PC-9 (cell line): ENCODE measurements at regions not wholly inside any gene's neighbourhood (a gene's known extent, or its start where the extent isn't known, plus 50 kb on each side); places are given as distances from the start of the nearest gene placed in this dataset.
A peak's percentile ranks its signal among the peaks of the same experiment; 100 is the strongest.

Experiments used
- BruUV-seq: library from RNA; stranded (reverse); fragments of 400-500 nt; replicated peaks from 2 replicates; lab custom pipeline; 2021; lab: Mats Ljungman, UMichigan
- CTCF ChIA-PET: fragments of 300-600 bp; sonication (Branson Sonifier 250); formaldehyde crosslinking; loops from one replicate; lab custom pipeline; 2022; ENCODE audit warnings: antibody characterized with exemption; lab: Charles Lee
- POLR2A ChIA-PET: fragments of 300-600 bp; sonication (Branson Sonifier 250); formaldehyde crosslinking; loops from one replicate; lab custom pipeline; 2022; ENCODE audit warnings: antibody characterized with exemption; ENCODE audit not compliant: unreplicated experiment; lab: Charles Lee
- DNase-seq, 2 experiments: peaks; one replicate each; pipeline versions ENCODE4 v3.0.0 to v3.0.0-alpha.2; 2015 to 2022; ENCODE audit warnings: mixed read lengths in 1 of 2
- H2AFZ ChIP-seq: fragments of 200-600 bp; sonication (generic); 2 replicates; pipeline ENCODE4 v1.8.1; 2017; ENCODE audit warnings: antibody characterized with exemption
- H3F3A ChIP-seq: fragments of 200-600 bp; sonication (generic); 2 replicates; pipeline ENCODE4 v1.8.1; 2017; ENCODE audit warnings: antibody characterized with exemption, mild to moderate bottlenecking, low read depth; ENCODE audit not compliant: insufficient read depth
- H3K27ac ChIP-seq: fragments of 200-600 bp; sonication (generic); 2 replicates; pipeline ENCODE4 v1.6.1; 2016; ENCODE audit warnings: mixed run types
- H3K27me3 ChIP-seq: fragments of 200-600 bp; sonication (generic); 2 replicates; pipeline ENCODE4 v1.6.1; 2016; ENCODE audit warnings: low read depth, mixed run types; ENCODE audit not compliant: insufficient read depth
- H3K36me3 ChIP-seq: fragments of 200-600 bp; sonication (generic); 2 replicates; pipeline ENCODE4 v1.6.1; 2016; ENCODE audit warnings: low read depth, mixed run types
- H3K4me1 ChIP-seq: fragments of 200-600 bp; sonication (generic); replicated peaks from 2 replicates; pipeline ENCODE4 v1.6.1; 2016; ENCODE audit warnings: mixed run types; ENCODE audit not compliant: insufficient read depth
- H3K4me2 ChIP-seq: fragments of 200-600 bp; sonication (generic); 2 replicates; pipeline ENCODE4 v1.6.1; 2017; ENCODE audit warnings: mixed run types
- H3K4me3 ChIP-seq: fragments of 200-600 bp; sonication (generic); 2 replicates; pipeline ENCODE4 v1.6.1; 2016; ENCODE audit warnings: mixed run types
- H3K79me2 ChIP-seq: fragments of 200-600 bp; sonication (generic); 2 replicates; pipeline ENCODE4 v1.6.1; 2017; ENCODE audit warnings: low read depth, mixed run types
- H3K9me2 ChIP-seq: fragments of 200-600 bp; sonication (generic); 2 replicates; pipeline ENCODE4 v1.8.1; 2017; ENCODE audit warnings: mild to moderate bottlenecking; ENCODE audit not compliant: insufficient read depth
- H3K9me3 ChIP-seq: fragments of 200-600 bp; sonication (generic); 2 replicates; pipeline ENCODE4 v1.8.1; 2016; ENCODE audit warnings: low read depth; ENCODE audit not compliant: insufficient read depth
- H4K20me1 ChIP-seq: fragments of 200-600 bp; sonication (generic); 2 replicates; pipeline ENCODE4 v1.8.1; 2017; ENCODE audit not compliant: insufficient read depth
- EZH2 ChIP-seq: fragments of 200-600 bp; sonication (generic); IDR thresholded peaks from 2 replicates; pipeline ENCODE4 v1.8.0; 2017; ENCODE audit warnings: antibody characterized with exemption, low read depth
- intact Hi-C: fragments of 100-400 bp; cut with micrococcal nuclease; formaldehyde crosslinking; loops from one replicate; pipeline ENCODE4 v1.10.0; 2022; ENCODE audit not compliant: unreplicated experiment
- TF ChIP-seq, protein P1 (sequence below): fragments of 200-600 bp; sonication (generic); conservative IDR thresholded peaks from 2 replicates; pipeline ENCODE4 v1.6.1; 2017; ENCODE audit warnings: mixed run types, antibody characterized with exemption, mild to moderate bottlenecking, moderate library complexity

DNA sequence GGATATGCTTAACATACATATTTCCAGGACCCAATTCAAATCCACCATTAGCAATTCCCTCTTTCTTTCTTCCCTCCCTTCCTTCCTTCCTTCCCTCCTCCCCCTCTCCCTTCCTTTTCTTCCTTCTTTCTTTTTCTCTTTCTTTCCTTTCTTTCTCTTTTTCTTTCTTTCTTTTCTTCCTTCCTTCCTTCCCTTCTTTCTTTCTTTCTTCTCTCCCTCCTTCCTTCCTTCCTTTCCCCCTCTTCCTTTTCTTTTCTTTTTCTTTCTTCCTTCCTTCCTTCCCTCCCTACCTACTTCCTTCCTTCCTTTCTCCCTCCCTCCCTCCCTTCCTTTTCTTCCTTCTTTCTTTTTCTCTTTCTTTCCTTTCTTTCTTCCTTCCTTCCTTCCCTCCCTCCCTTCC is 332.0 kb downstream of the TMEM161B start:
- Histone ChIP-seq H3K9me2 (peaks cover 4% of the 10 kb centered on the region; the same call in 1 of the 2 replicates), H3K79me2 (no peaks in the 10 kb centered on the region), H3K9me3 (no peaks in the 10 kb centered on the region), H3K4me3 (no peak overlapping the region), H3K4me1 (no peaks in the 10 kb centered on the region), H3K27me3 (no peaks in the 10 kb centered on the region), H3K27ac (no peak overlapping the region), H3F3A (no peaks in the 10 kb centered on the region), H3K4me2 (no peak overlapping the region), H2AFZ (no peak overlapping the region), H4K20me1 (no peaks in the 10 kb centered on the region), H3K36me3 (no peaks in the 10 kb centered on the region)
- TF ChIP-seq, protein P1, sequence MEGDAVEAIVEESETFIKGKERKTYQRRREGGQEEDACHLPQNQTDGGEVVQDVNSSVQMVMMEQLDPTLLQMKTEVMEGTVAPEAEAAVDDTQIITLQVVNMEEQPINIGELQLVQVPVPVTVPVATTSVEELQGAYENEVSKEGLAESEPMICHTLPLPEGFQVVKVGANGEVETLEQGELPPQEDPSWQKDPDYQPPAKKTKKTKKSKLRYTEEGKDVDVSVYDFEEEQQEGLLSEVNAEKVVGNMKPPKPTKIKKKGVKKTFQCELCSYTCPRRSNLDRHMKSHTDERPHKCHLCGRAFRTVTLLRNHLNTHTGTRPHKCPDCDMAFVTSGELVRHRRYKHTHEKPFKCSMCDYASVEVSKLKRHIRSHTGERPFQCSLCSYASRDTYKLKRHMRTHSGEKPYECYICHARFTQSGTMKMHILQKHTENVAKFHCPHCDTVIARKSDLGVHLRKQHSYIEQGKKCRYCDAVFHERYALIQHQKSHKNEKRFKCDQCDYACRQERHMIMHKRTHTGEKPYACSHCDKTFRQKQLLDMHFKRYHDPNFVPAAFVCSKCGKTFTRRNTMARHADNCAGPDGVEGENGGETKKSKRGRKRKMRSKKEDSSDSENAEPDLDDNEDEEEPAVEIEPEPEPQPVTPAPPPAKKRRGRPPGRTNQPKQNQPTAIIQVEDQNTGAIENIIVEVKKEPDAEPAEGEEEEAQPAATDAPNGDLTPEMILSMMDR, result no peak
- TF ChIP-seq EZH2, result no peak
- ChIA-PET POLR2A (no interaction called here), CTCF (no interaction called here)
- intact Hi-C loops, result no loop called here
- DNase-seq, result no peak
- no TSS peak for BruUV-seq

DNA sequence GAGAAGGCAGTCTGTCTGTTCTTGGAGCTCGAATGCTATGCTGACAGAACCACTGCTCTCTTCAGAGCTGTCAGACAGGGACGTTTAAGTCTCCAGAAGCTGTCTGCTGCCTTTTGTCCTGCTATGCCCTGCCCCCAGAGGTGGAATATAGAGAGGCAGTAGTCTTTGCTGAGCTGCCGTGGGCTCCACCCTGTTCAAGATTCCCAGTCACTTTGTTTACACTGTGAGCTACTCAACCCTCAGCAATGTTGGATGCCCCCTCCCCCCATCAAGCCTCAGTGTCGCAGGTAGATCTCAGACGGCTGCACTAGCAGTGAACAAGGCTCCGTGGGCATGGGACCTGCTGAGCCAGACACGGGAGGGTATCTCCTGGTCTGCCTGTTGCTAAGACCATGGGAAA is 344.2 kb downstream of the TMEM161B start:
- ChIA-PET POLR2A (no interaction called here), CTCF (no interaction called here)
- intact Hi-C loops, result no loop called here
- Histone ChIP-seq H3K4me1 (peaks cover 21% of the 10 kb centered on the region), H3K27ac (no peak overlapping the region), H3K9me2 (no peaks in the 10 kb centered on the region), H3K9me3 (no peaks in the 10 kb centered on the region), H2AFZ (peak overlapping the region; percentile 75), H3K4me3 (0 out of 2 replicates have a peak overlapping the region, but pooled peaks have one; percentile 15), H3K27me3 (no peaks in the 10 kb centered on the region), H3K36me3 (no peaks in the 10 kb centered on the region), H3K79me2 (no peaks in the 10 kb centered on the region), H4K20me1 (no peaks in the 10 kb centered on the region), H3F3A (no peaks in the 10 kb centered on the region), H3K4me2 (peak overlapping the region; percentile 65)
- no peak for TF ChIP-seq EZH2
- TF ChIP-seq, protein P1, result no peak
- no TSS peak for BruUV-seq
- DNase-seq, result peak; percentile 60 to 64

DNA sequence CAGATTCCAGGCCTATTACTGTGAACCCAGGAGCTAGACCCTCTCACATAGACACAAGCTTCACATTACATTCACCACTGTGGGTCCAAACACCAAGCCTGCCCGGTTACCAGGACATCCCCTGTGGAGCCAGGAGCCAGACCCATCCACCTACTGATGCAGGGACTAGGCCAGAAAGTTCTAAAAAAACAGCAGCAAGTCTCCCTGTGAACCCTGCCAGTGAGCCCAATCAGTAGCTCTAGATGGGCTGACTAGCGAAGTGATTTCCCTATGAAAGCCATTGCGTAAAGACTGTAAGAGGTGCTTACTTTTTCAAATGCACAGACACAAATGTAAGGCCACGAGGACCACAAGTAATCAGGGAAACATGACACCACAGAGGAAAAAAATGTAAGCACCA is 352.3 kb downstream of the TMEM161B start:
- no peak for TF ChIP-seq EZH2
- TF ChIP-seq, protein P1, result no peak
- POLR2A ChIA-PET, result no interaction called here
- Histone ChIP-seq H3K79me2 (no peaks in the 10 kb centered on the region), H2AFZ (no peak overlapping the region), H3K9me3 (no peaks in the 10 kb centered on the region), H3K36me3 (no peaks in the 10 kb centered on the region), H3K4me2 (no peak overlapping the region), H3F3A (no peaks in the 10 kb centered on the region), H3K27me3 (no peaks in the 10 kb centered on the region), H4K20me1 (no peaks in the 10 kb centered on the region), H3K9me2 (no peaks in the 10 kb centered on the region), H3K4me1 (no peaks in the 10 kb centered on the region; the same call in 1 of the 2 replicates), H3K27ac (no peak overlapping the region), H3K4me3 (no peak overlapping the region)
- BruUV-seq, result no TSS peak
- intact Hi-C loops, result loop anchor here (10.0 kb wide), 1 partner anchor 228 kb away; no protein-coding TSS in a partner anchor
- DNase-seq, result no peak
- CTCF ChIA-PET, result interaction anchor here (0.6 kb wide), 1 partner anchor 137 kb away, joined by 3 read pairs; no protein-coding TSS in a partner anchor
